ENCODE measurements at regions not wholly inside any gene's neighbourhood (a gene's known extent, or its start where the extent isn't known, plus 50 kb on each side); places are given as distances from the start of the nearest gene placed in this dataset.

GRCh38 chr12:31804185-31804504, 75.3 kb upstream of the AMN1 start:
- no peak for TF ChIP-seq POLR2A (IDR thresholded peaks at IDR 0.05; ENCODE audit: low read length)
- no peak for TF ChIP-seq CTCF (IDR thresholded peaks at IDR 0.05)
